HCT116 (cell line): ENCODE measurements at regions not wholly inside any gene's neighbourhood (a gene's known extent, or its start where the extent isn't known, plus 50 kb on each side); places are given as distances from the start of the nearest gene placed in this dataset.

Source experiments
- ATAC-seq: fragments of 200-7000 bp; cut with Tn5 transposase; 2 replicates; pipeline ENCODE4 v1.9.1; 2020; ENCODE audit warnings: mild to moderate bottlenecking, moderate library complexity
- BruUV-seq: library from RNA; stranded (reverse); fragments of 400-500 nt; replicated peaks from 2 replicates; lab custom pipeline; 2021; lab: Mats Ljungman, UMichigan
- CTCF ChIA-PET: fragments of 300-600 bp; sonication (Branson Sonifier 250); formaldehyde crosslinking; loops from one replicate; lab custom pipeline; 2021; ENCODE audit warnings: antibody characterized with exemption; lab: Charles Lee
- POLR2A ChIA-PET: fragments of 300-600, 350-600 bp; sonication (Branson Sonifier 250); formaldehyde crosslinking; loops from one replicate; lab custom pipeline; 2021; ENCODE audit warnings: antibody characterized with exemption; lab: Charles Lee
- RAD21 ChIA-PET, 2 experiments: fragments of 300-600 bp; sonication (Branson Sonifier 250); formaldehyde crosslinking; loops; one replicate each; lab custom pipeline; 2023; ENCODE audit warnings: low total read pairs in 2 of 2; ENCODE audit not compliant: uncharacterized antibody in 2 of 2, unreplicated experiment in 2 of 2, low non-redundant PET in 1 of 2; lab: Charles Lee
- DNase-seq: peaks from one replicate; pipeline ENCODE4 v3.0.0-alpha.2; 2010; ENCODE audit warnings: low read depth, low spot score
- H2AFZ ChIP-seq: fragments of 200-600 bp; shearing (Covaris generic), sonication (generic); 2 replicates; pipeline ENCODE4 v1.6.1; 2017; ENCODE audit warnings: low read depth, mixed run types, mixed read lengths, antibody characterized with exemption, low read length; ENCODE audit not compliant: poor library complexity, severe bottlenecking
- H3K27ac ChIP-seq: 2 replicates; pipeline ENCODE4 v1.5.1; 2012; ENCODE audit warnings: low read depth, low read length
- H3K27me3 ChIP-seq: fragments of 200-600 bp; sonication (generic); 2 replicates; pipeline ENCODE4 v1.6.1; 2016; ENCODE audit warnings: mixed run types, low read length, mixed read lengths; ENCODE audit not compliant: insufficient read depth
- H3K36me3 ChIP-seq, 2 experiments: fragments of 200-500 bp in 1 of 2; fragments of 200-600 bp in 1 of 2; sonication (Bioruptor generic) in 1 of 2; sonication (generic) in 1 of 2; 2 replicates each; pipeline versions ENCODE4 v1.5.1 to v1.6.1; 2014 to 2016; ENCODE audit warnings: low read length in 2 of 2, inconsistent platforms in 1 of 2, mixed read lengths in 1 of 2, mixed run types in 1 of 2; ENCODE audit not compliant: insufficient read depth in 2 of 2, control insufficient read depth in 1 of 2
- H3K4me1 ChIP-seq, 2 experiments: fragments of 200-600 bp in 1 of 2; sonication (generic) in 1 of 2; 2 replicates each; pipeline versions ENCODE4 v1.5.1 to v1.6.1; 2012 to 2017; ENCODE audit warnings: low read length in 2 of 2, inconsistent platforms in 1 of 2, mild to moderate bottlenecking in 1 of 2, mixed read lengths in 1 of 2, mixed run types in 1 of 2, moderate library complexity in 1 of 2; ENCODE audit not compliant: insufficient read depth in 2 of 2, control insufficient read depth in 1 of 2
- H3K4me2 ChIP-seq: fragments of 200-600 bp; sonication (generic); 2 replicates; pipeline ENCODE4 v1.6.1; 2017; ENCODE audit warnings: mixed run types, low read length, mixed read lengths
- H3K4me3 ChIP-seq, 2 experiments: fragments of 200-600 bp in 1 of 2; sonication (generic) in 1 of 2; replicated peaks in 1 of 2; 2 replicates each; pipeline ENCODE4 v1.5.1; 2011 to 2016; ENCODE audit warnings: low read length in 2 of 2, control low read depth in 1 of 2, low read depth in 1 of 2, mild to moderate bottlenecking in 1 of 2, mixed read lengths in 1 of 2, mixed run types in 1 of 2
- H3K79me2 ChIP-seq: fragments of 200-600 bp; sonication (generic); 2 replicates; pipeline ENCODE4 v1.6.1; 2017; ENCODE audit warnings: mild to moderate bottlenecking, mixed run types, low read length, moderate library complexity, mixed read lengths; ENCODE audit not compliant: insufficient read depth
- H3K9ac ChIP-seq: fragments of 200-600 bp; sonication (generic); 2 replicates; pipeline ENCODE4 v1.6.1; 2016; ENCODE audit warnings: low read length, mixed read lengths
- H3K9me2 ChIP-seq: fragments of 200-600 bp; sonication (generic), shearing (Covaris generic); 2 replicates; pipeline ENCODE4 v1.6.1; 2017; ENCODE audit warnings: mixed run types, mild to moderate bottlenecking, moderate library complexity; ENCODE audit not compliant: insufficient read depth
- H3K9me3 ChIP-seq, 2 experiments: fragments of 200-500 bp in 1 of 2; fragments of 200-600 bp in 1 of 2; sonication (Bioruptor generic) in 1 of 2; sonication (generic) in 1 of 2; 2 replicates each; pipeline ENCODE4 v1.6.1; 2014 to 2017; ENCODE audit warnings: low read length in 2 of 2, mixed read lengths in 2 of 2, inconsistent platforms in 1 of 2, low read depth in 1 of 2, mild to moderate bottlenecking in 1 of 2, mixed run types in 1 of 2, moderate library complexity in 1 of 2; ENCODE audit not compliant: control insufficient read depth in 1 of 2, insufficient read depth in 1 of 2
- H4K20me1 ChIP-seq: fragments of 200-600 bp; sonication (generic), shearing (Covaris generic); 2 replicates; pipeline ENCODE4 v1.6.1; 2017; ENCODE audit warnings: mixed run types, mild to moderate bottlenecking, moderate library complexity; ENCODE audit not compliant: insufficient read depth
- CEBPB ChIP-seq: IDR thresholded peaks from 2 replicates; pipeline ENCODE4 v1.6.1; 2012; ENCODE audit warnings: low read depth
- ELF1 ChIP-seq: IDR thresholded peaks from 2 replicates; pipeline ENCODE4 v1.6.1; 2012; ENCODE audit warnings: low read depth, borderline replicate concordance
- EZH2 ChIP-seq: fragments of 200-600 bp; sonication (generic); IDR thresholded peaks from 2 replicates; pipeline ENCODE4 v1.6.1; 2017; ENCODE audit warnings: antibody characterized with exemption, mixed run types
- EZH2phosphoT487 ChIP-seq: fragments of 200-600 bp; IDR thresholded peaks from 2 replicates; pipeline ENCODE4 v1.6.1; 2018; ENCODE audit warnings: antibody characterized with exemption, borderline replicate concordance
- FOSL1 ChIP-seq: IDR thresholded peaks from 2 replicates; pipeline ENCODE4 v1.6.1; 2012; ENCODE audit warnings: low read depth
- JUND ChIP-seq: IDR thresholded peaks from 2 replicates; pipeline ENCODE4 v1.6.1; 2012
- POLR2A ChIP-seq: IDR thresholded peaks from 2 replicates; pipeline ENCODE4 v1.7.0; 2011; ENCODE audit warnings: borderline replicate concordance; ENCODE audit not compliant: insufficient read depth, insufficient read length; ENCODE audit errors: extremely low read depth
- SRF ChIP-seq: IDR thresholded peaks from 2 replicates; pipeline ENCODE4 v1.6.1; 2012; ENCODE audit warnings: low read depth
- TCF7L2 ChIP-seq: IDR thresholded peaks from 2 replicates; pipeline ENCODE4 v1.7.0; 2011; ENCODE audit warnings: borderline replicate concordance, inconsistent platforms; ENCODE audit not compliant: insufficient read depth, insufficient read length; ENCODE audit errors: extremely low read depth
- YY1 ChIP-seq: IDR thresholded peaks from 2 replicates; pipeline ENCODE4 v1.6.1; 2011; ENCODE audit warnings: low read length, low read depth, moderate library complexity, mild to moderate bottlenecking; ENCODE audit not compliant: insufficient replicate concordance; ENCODE audit errors: extremely low read depth
- ZFX ChIP-seq: fragments of 450-650 bp; IDR thresholded peaks from 2 replicates; pipeline ENCODE4 v1.6.1; 2017
- intact Hi-C: fragments of 100-400 bp; cut with micrococcal nuclease; formaldehyde crosslinking; loops from 2 replicates; pipeline ENCODE4 v1.10.0; 2022
- TF ChIP-seq, protein P1 (sequence below): IDR thresholded peaks from 2 replicates; pipeline ENCODE4 v1.6.1; 2012; ENCODE audit warnings: low read depth
- TF ChIP-seq, protein P2 (sequence below), 3 experiments: fragments of 200-600 bp in 1 of 3; sonication (generic) in 1 of 3; IDR thresholded peaks in 2 of 3; conservative IDR thresholded peaks in 1 of 3; 2 replicates each; pipeline ENCODE4 v1.5.1; 2012 to 2017; ENCODE audit warnings: low read depth in 2 of 3, low read length in 2 of 3, antibody characterized with exemption in 1 of 3, borderline replicate concordance in 1 of 3, control low read depth in 1 of 3, mild to moderate bottlenecking in 1 of 3, mixed read lengths in 1 of 3, mixed run types in 1 of 3, moderate library complexity in 1 of 3; ENCODE audit not compliant: insufficient read depth in 1 of 3
- TF ChIP-seq, protein P3 (sequence below): IDR thresholded peaks from 2 replicates; pipeline ENCODE4 v1.6.1; 2012
- TF ChIP-seq, protein P4 (sequence below): IDR thresholded peaks from 2 replicates; pipeline ENCODE4 v1.6.1; 2011; ENCODE audit warnings: mild to moderate bottlenecking, low read length, moderate library complexity; ENCODE audit not compliant: insufficient replicate concordance; ENCODE audit errors: extremely low read depth

DNA sequence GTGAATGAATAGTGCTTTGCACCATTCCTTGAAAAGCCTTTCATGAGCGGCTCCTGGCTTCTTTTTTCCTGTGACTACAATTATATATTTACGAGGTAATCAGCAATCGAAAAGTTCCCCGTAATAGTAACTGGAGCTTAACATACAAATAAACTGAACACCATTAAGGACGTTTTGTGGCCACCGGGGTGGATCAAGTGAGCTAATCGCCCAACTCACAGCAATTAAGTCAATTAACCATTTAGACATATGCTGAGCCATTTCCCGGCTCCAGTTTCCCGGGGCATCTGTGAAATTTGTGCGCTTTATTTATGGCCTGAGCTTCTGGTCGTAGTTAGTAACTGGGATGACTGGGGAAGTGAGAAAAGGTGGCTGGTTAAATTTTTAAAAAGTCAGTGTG is 465.2 kb downstream of the MIAT start:
- H3K79me2 ChIP-seq: no peaks in the 10 kb centered on the region
- H3K9ac ChIP-seq: no peak overlapping the region
- no peak for ATAC-seq
- RAD21 ChIA-PET: interaction anchor here in 1 of 2 experiments (0.6 kb wide), 1 partner anchor 9 kb away, joined by 3 read pairs; no protein-coding TSS in a partner anchor
- no TSS peak for BruUV-seq
- no peak overlapping the region for H3K4me2 ChIP-seq
- 0 out of 2 replicates have a peak, but pooled peaks cover 2% of the 10 kb centered on the region for H3K27me3 ChIP-seq
- no peak overlapping the region for H3K4me3 ChIP-seq
- no peak overlapping the region for H2AFZ ChIP-seq
- CTCF ChIA-PET: no interaction called here
- no peak overlapping the region for H3K27ac ChIP-seq
- no peak for DNase-seq
- peaks cover 0 to 5% of the 10 kb centered on the region in 2 experiments; a peak in 1 of 4 replicates for H3K4me1 ChIP-seq
- H3K9me3 ChIP-seq: peaks cover 0 to 3% of the 10 kb centered on the region in 2 experiments; a peak in 1 of 4 replicates
- no peaks in the 10 kb centered on the region for H4K20me1 ChIP-seq
- TF ChIP-seq ZFX (no peak), SRF (no peak), ELF1 (no peak), POLR2A (no peak), EZH2 (no peak), CEBPB (no peak), JUND (no peak), FOSL1 (no peak), YY1 (no peak), EZH2phosphoT487 (no peak), TCF7L2 (no peak)
- TF ChIP-seq, protein P1, sequence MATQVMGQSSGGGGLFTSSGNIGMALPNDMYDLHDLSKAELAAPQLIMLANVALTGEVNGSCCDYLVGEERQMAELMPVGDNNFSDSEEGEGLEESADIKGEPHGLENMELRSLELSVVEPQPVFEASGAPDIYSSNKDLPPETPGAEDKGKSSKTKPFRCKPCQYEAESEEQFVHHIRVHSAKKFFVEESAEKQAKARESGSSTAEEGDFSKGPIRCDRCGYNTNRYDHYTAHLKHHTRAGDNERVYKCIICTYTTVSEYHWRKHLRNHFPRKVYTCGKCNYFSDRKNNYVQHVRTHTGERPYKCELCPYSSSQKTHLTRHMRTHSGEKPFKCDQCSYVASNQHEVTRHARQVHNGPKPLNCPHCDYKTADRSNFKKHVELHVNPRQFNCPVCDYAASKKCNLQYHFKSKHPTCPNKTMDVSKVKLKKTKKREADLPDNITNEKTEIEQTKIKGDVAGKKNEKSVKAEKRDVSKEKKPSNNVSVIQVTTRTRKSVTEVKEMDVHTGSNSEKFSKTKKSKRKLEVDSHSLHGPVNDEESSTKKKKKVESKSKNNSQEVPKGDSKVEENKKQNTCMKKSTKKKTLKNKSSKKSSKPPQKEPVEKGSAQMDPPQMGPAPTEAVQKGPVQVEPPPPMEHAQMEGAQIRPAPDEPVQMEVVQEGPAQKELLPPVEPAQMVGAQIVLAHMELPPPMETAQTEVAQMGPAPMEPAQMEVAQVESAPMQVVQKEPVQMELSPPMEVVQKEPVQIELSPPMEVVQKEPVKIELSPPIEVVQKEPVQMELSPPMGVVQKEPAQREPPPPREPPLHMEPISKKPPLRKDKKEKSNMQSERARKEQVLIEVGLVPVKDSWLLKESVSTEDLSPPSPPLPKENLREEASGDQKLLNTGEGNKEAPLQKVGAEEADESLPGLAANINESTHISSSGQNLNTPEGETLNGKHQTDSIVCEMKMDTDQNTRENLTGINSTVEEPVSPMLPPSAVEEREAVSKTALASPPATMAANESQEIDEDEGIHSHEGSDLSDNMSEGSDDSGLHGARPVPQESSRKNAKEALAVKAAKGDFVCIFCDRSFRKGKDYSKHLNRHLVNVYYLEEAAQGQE: no peak
- TF ChIP-seq, protein P2, sequence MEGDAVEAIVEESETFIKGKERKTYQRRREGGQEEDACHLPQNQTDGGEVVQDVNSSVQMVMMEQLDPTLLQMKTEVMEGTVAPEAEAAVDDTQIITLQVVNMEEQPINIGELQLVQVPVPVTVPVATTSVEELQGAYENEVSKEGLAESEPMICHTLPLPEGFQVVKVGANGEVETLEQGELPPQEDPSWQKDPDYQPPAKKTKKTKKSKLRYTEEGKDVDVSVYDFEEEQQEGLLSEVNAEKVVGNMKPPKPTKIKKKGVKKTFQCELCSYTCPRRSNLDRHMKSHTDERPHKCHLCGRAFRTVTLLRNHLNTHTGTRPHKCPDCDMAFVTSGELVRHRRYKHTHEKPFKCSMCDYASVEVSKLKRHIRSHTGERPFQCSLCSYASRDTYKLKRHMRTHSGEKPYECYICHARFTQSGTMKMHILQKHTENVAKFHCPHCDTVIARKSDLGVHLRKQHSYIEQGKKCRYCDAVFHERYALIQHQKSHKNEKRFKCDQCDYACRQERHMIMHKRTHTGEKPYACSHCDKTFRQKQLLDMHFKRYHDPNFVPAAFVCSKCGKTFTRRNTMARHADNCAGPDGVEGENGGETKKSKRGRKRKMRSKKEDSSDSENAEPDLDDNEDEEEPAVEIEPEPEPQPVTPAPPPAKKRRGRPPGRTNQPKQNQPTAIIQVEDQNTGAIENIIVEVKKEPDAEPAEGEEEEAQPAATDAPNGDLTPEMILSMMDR (IDR thresholded peaks at IDR 0.05 in 2 of 3, conservative IDR thresholded peaks at IDR 0.05 in 1 of 3; ENCODE audit: borderline replicate concordance in 1 of 3, insufficient read depth in 1 of 3, low read depth in 2 of 3, low read length in 2 of 3): no peak
- TF ChIP-seq, protein P3, sequence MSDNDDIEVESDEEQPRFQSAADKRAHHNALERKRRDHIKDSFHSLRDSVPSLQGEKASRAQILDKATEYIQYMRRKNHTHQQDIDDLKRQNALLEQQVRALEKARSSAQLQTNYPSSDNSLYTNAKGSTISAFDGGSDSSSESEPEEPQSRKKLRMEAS: no peak
- TF ChIP-seq, protein P4, sequence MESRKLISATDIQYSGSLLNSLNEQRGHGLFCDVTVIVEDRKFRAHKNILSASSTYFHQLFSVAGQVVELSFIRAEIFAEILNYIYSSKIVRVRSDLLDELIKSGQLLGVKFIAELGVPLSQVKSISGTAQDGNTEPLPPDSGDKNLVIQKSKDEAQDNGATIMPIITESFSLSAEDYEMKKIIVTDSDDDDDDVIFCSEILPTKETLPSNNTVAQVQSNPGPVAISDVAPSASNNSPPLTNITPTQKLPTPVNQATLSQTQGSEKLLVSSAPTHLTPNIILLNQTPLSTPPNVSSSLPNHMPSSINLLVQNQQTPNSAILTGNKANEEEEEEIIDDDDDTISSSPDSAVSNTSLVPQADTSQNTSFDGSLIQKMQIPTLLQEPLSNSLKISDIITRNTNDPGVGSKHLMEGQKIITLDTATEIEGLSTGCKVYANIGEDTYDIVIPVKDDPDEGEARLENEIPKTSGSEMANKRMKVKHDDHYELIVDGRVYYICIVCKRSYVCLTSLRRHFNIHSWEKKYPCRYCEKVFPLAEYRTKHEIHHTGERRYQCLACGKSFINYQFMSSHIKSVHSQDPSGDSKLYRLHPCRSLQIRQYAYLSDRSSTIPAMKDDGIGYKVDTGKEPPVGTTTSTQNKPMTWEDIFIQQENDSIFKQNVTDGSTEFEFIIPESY: no peak
- TF ChIP-seq, all 23 proteins: peak for 0
- H3K36me3 ChIP-seq: no peaks in the 10 kb centered on the region
- H3K9me2 ChIP-seq: no peaks in the 10 kb centered on the region
- POLR2A ChIA-PET: no interaction called here
- intact Hi-C loops: no loop called here
